ENCODE measurements at regions not wholly inside any gene's neighbourhood (a gene's known extent, or its start where the extent isn't known, plus 50 kb on each side); places are given as distances from the start of the nearest gene placed in this dataset.

DNA sequence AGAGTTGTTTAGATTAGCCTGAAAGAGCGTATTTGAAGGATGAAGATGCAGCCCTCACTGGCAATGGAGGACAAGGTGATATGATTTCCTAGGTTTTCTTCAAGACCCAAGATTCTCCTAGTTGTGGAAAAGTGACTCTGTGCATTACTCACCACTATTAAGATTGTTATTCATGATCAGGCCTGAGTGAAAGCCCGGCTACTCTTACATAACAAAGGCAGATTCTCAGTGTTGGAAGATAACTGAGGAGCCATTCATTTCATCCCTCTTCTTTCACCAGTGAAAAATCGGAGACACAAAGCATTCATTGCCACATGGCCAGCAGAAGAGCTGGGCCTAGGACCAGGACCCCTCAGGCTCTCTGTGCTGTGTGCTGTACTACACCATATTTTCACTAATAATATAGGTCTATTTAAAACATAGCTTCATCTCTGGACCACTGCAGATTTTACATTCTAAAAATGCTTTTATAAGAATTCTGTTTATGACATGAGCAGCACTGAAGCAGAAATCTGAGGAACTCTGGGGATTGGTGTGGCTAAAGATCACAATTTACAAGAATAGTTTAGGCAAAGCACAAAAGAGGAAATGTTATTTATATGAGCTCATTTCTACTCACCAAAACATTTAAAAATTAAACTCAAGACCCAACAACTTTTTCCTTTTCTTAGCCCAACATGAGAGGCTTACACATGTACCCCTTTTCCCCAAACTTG, 181.9 kb upstream of the CCN2 start:
- TF ChIP-seq POLR2A (IDR thresholded peaks at IDR 0.05; ENCODE audit: low read depth, low read length) (no peak), POLR2AphosphoS5 (IDR thresholded peaks at IDR 0.05; ENCODE audit: low read depth, low read length) (no peak), SPI1 (IDR thresholded peaks at IDR 0.05; ENCODE audit: low read depth, low read length) (no peak), POU2F2 (IDR thresholded peaks at IDR 0.05; ENCODE audit: low read depth, low read length) (no peak)
